ENCODE measurements at regions not wholly inside any gene's neighbourhood (a gene's known extent, or its start where the extent isn't known, plus 50 kb on each side); places are given as distances from the start of the nearest gene placed in this dataset.
"Not testable (repeated sequence)": the region's sequence is repeated elsewhere in the genome, so short reads cannot be mapped to it uniquely, and the experiment has no call there.

GRCh38 chr1:194813096-194813495, 1626.7 kb upstream of the B3GALT2 start:
- no peak for DNase-seq (ENCODE audit: low read depth)

- no peak for DNase-seq (ENCODE audit: low read depth)
Observed at GRCh38 chr1:194809665-194810064, 1623.3 kb upstream of the B3GALT2 start.

GRCh38 chr1:194809215-194809614, 1622.8 kb upstream of the B3GALT2 start:
- no peak for DNase-seq (ENCODE audit: low read depth)

GRCh38 chr1:194807530-194808220, 1621.3 kb upstream of the B3GALT2 start:
- no peak for DNase-seq (ENCODE audit: low read depth)

- DNase-seq (ENCODE audit: low read depth), result no peak
Observed at GRCh38 chr1:194802572-194802971, 1616.2 kb upstream of the B3GALT2 start.

GRCh38 chr1:194795917-194796593, 1609.6 kb upstream of the B3GALT2 start:
- DNase-seq (ENCODE audit: low read depth), result no peak

GRCh38 chr1:194787001-194787400, 1600.6 kb upstream of the B3GALT2 start:
- DNase-seq (ENCODE audit: low read depth), result no peak

GRCh38 chr1:194786027-194786426, 1599.6 kb upstream of the B3GALT2 start:
- no peak for DNase-seq (ENCODE audit: low read depth)

GRCh38 chr1:194776657-194777056, 1590.2 kb upstream of the B3GALT2 start:
- DNase-seq (ENCODE audit: low read depth), result no peak

GRCh38 chr1:194774535-194774934, 1588.1 kb upstream of the B3GALT2 start:
- DNase-seq (ENCODE audit: low read depth), result no peak

- no peak for DNase-seq (ENCODE audit: low read depth)
Observed at GRCh38 chr1:194755241-194755994, 1569.0 kb upstream of the B3GALT2 start.

- DNase-seq (ENCODE audit: low read depth), result not testable (repeated sequence)
Observed at GRCh38 chr1:194738843-194739242, 1552.4 kb upstream of the B3GALT2 start.

- no peak for DNase-seq (ENCODE audit: low read depth)
Observed at GRCh38 chr1:194734970-194735369, 1548.6 kb upstream of the B3GALT2 start.

GRCh38 chr1:194731025-194731424, 1544.6 kb upstream of the B3GALT2 start:
- DNase-seq (ENCODE audit: low read depth), result no peak

- no peak for DNase-seq (ENCODE audit: low read depth)
Observed at GRCh38 chr1:194730304-194730703, 1543.9 kb upstream of the B3GALT2 start.

- no peak for DNase-seq (ENCODE audit: low read depth)
Observed at GRCh38 chr1:194723067-194723466, 1536.7 kb upstream of the B3GALT2 start.

GRCh38 chr1:194717941-194718340, 1531.5 kb upstream of the B3GALT2 start:
- no peak for DNase-seq (ENCODE audit: low read depth)

GRCh38 chr1:194717334-194717733, 1530.9 kb upstream of the B3GALT2 start:
- no peak for DNase-seq (ENCODE audit: low read depth)

- no peak for DNase-seq (ENCODE audit: low read depth)
Observed at GRCh38 chr1:194710671-194711070, 1524.3 kb upstream of the B3GALT2 start.

- DNase-seq (ENCODE audit: low read depth), result no peak
Observed at GRCh38 chr1:194709439-194709838, 1523.0 kb upstream of the B3GALT2 start.

- no peak for DNase-seq (ENCODE audit: low read depth)
Observed at GRCh38 chr1:194707074-194707473, 1520.7 kb upstream of the B3GALT2 start.

GRCh38 chr1:194705123-194705854, 1518.9 kb upstream of the B3GALT2 start:
- DNase-seq (ENCODE audit: low read depth), result no peak

All from stimulated activated CD8-positive, alpha-beta memory T cell treated with anti-CD3 and anti-CD28 coated beads, Interleukin-15, amount 100 ng/mL, for 1 hour (primary cell).